Mesendoderm (in vitro differentiated cells): ENCODE measurements at regions not wholly inside any gene's neighbourhood (a gene's known extent, or its start where the extent isn't known, plus 50 kb on each side); places are given as distances from the start of the nearest gene placed in this dataset.

ENCODE experiments used
- DNase-seq: peaks from one replicate; pipeline ENCODE4 v3.0.0; 2013
- H2AK5ac ChIP-seq: 2 replicates; pipeline ENCODE4 v1.6.1; 2013; ENCODE audit warnings: low read length, inconsistent platforms
- H2BK120ac ChIP-seq: 2 replicates; pipeline ENCODE4 v1.6.1; 2013; ENCODE audit warnings: low read depth, mild to moderate bottlenecking, low read length, moderate library complexity, mixed read lengths
- H2BK15ac ChIP-seq: replicated peaks from 2 replicates; pipeline ENCODE4 v1.6.1; 2013; ENCODE audit warnings: low read depth, mild to moderate bottlenecking, moderate library complexity
- H2BK5ac ChIP-seq: 2 replicates; pipeline ENCODE4 v1.6.1; 2013; ENCODE audit warnings: low read length, inconsistent platforms
- H3K18ac ChIP-seq: 2 replicates; pipeline ENCODE4 v1.6.1; 2013; ENCODE audit warnings: mild to moderate bottlenecking, low read length, mixed read lengths
- H3K23ac ChIP-seq: one replicate; pipeline ENCODE4 v1.6.1; 2013; ENCODE audit warnings: low read length
- H3K27ac ChIP-seq: 2 replicates; pipeline ENCODE4 v1.5.1; 2013; ENCODE audit warnings: low read depth, mild to moderate bottlenecking, inconsistent platforms, low read length, moderate library complexity
- H3K27me3 ChIP-seq: 2 replicates; pipeline ENCODE4 v1.6.1; 2013; ENCODE audit warnings: low read length, control low read depth, mild to moderate bottlenecking, inconsistent platforms; ENCODE audit not compliant: insufficient read depth, poor library complexity
- H3K36me3 ChIP-seq: 2 replicates; pipeline ENCODE4 v1.6.1; 2013; ENCODE audit warnings: low read length, inconsistent platforms; ENCODE audit not compliant: control insufficient read depth, insufficient read depth
- H3K4ac ChIP-seq: one replicate; pipeline ENCODE4 v1.6.1; 2013; ENCODE audit warnings: low read depth, mild to moderate bottlenecking, low read length, moderate library complexity
- H3K4me1 ChIP-seq: 2 replicates; pipeline ENCODE4 v1.6.1; 2013; ENCODE audit warnings: low read depth, low read length, inconsistent platforms; ENCODE audit not compliant: control insufficient read depth
- H3K4me2 ChIP-seq: 2 replicates; pipeline ENCODE4 v1.6.1; 2013; ENCODE audit warnings: low read length
- H3K4me3 ChIP-seq: 2 replicates; pipeline ENCODE4 v1.5.1; 2013; ENCODE audit warnings: mild to moderate bottlenecking, low read length
- H3K56ac ChIP-seq: one replicate; pipeline ENCODE4 v1.6.1; 2013; ENCODE audit warnings: low read length
- H3K79me1 ChIP-seq: 2 replicates; pipeline ENCODE4 v1.6.1; 2013; ENCODE audit warnings: low read length, inconsistent platforms
- H3K79me2 ChIP-seq: 2 replicates; pipeline ENCODE4 v1.6.1; 2013; ENCODE audit warnings: mild to moderate bottlenecking, low read length; ENCODE audit not compliant: control insufficient read depth, insufficient read depth
- H3K9ac ChIP-seq: 2 replicates; pipeline ENCODE4 v1.6.1; 2013; ENCODE audit warnings: low read length, inconsistent platforms
- H4K5ac ChIP-seq: one replicate; pipeline ENCODE4 v1.6.1; 2013; ENCODE audit warnings: low read length
- H4K8ac ChIP-seq: one replicate; pipeline ENCODE4 v1.6.1; 2013; ENCODE audit warnings: low read depth, mild to moderate bottlenecking, control low read depth, low read length, moderate library complexity
- WGBS: extraction: QIAGEN DNeasy Blood & Tissue Kit; methylation state at CpG from one replicate; pipeline ENCODE4 v1.1.7; 2013; ENCODE audit warnings: low lambda C conversion rate, missing lambda C conversion rate; ENCODE audit not compliant: insufficient coverage; ENCODE audit errors: extremely low coverage; 5-methylcytosine and 5-hydroxymethylcytosine counted together

GRCh38 chr4:42720533-42720932 is 63.6 kb upstream of the ATP8A1 start:
- H3K27me3 ChIP-seq: no peaks in the 10 kb centered on the region
- H3K27ac ChIP-seq: no peak overlapping the region
- no peak overlapping the region for H2AK5ac ChIP-seq
- H3K23ac ChIP-seq: no peak overlapping the region
- DNase-seq: no peak
- no peak overlapping the region for H3K9ac ChIP-seq
- no peak overlapping the region for H3K4me3 ChIP-seq
- no CpG with 5 or more reads among the region's 1 CpG for WGBS
- no peak overlapping the region for H3K4me2 ChIP-seq
- H3K4ac ChIP-seq: no peak overlapping the region
- H3K36me3 ChIP-seq: no peaks in the 10 kb centered on the region
- no peak overlapping the region for H2BK120ac ChIP-seq
- no peak overlapping the region for H4K8ac ChIP-seq
- H2BK15ac ChIP-seq: no peak overlapping the region
- H2BK5ac ChIP-seq: no peak overlapping the region
- no peaks in the 10 kb centered on the region for H3K79me1 ChIP-seq
- no peak overlapping the region for H3K18ac ChIP-seq
- H4K5ac ChIP-seq: no peak overlapping the region
- peaks cover 2% of the 10 kb centered on the region for H3K4me1 ChIP-seq
- no peak overlapping the region for H3K56ac ChIP-seq
- H3K79me2 ChIP-seq: no peaks in the 10 kb centered on the region

- Histone ChIP-seq H3K27me3 (no peaks in the 10 kb centered on the region), H3K4me2 (no peak overlapping the region), H3K9ac (no peak overlapping the region), H3K56ac (no peak overlapping the region), H4K8ac (no peak overlapping the region), H2BK5ac (no peak overlapping the region), H2BK15ac (no peak overlapping the region), H2AK5ac (no peak overlapping the region), H3K4me3 (no peak overlapping the region), H3K79me1 (no peaks in the 10 kb centered on the region), H3K36me3 (no peaks in the 10 kb centered on the region), H3K18ac (no peak overlapping the region), H2BK120ac (no peak overlapping the region), H3K4me1 (peaks cover 2% of the 10 kb centered on the region), H3K27ac (no peak overlapping the region), H4K5ac (no peak overlapping the region), H3K79me2 (no peaks in the 10 kb centered on the region), H3K23ac (no peak overlapping the region), H3K4ac (no peak overlapping the region)
- no peak for DNase-seq
- 100% methylated on average over 1 of the region's 1 CpG for WGBS
These were observed 62.4 kb upstream of the ATP8A1 start for GRCh38 chr4:42719257-42719656.

- Histone ChIP-seq H3K4me3 (no peak overlapping the region), H3K27ac (no peak overlapping the region), H3K56ac (no peak overlapping the region), H3K4me1 (peaks cover 2% of the 10 kb centered on the region), H3K18ac (no peak overlapping the region), H3K4ac (no peak overlapping the region), H3K4me2 (no peak overlapping the region), H3K9ac (no peak overlapping the region), H3K79me1 (no peaks in the 10 kb centered on the region), H2BK15ac (no peak overlapping the region), H3K79me2 (no peaks in the 10 kb centered on the region), H4K8ac (no peak overlapping the region), H3K23ac (no peak overlapping the region), H2AK5ac (no peak overlapping the region), H3K36me3 (no peaks in the 10 kb centered on the region), H2BK120ac (no peak overlapping the region), H4K5ac (no peak overlapping the region), H2BK5ac (no peak overlapping the region), H3K27me3 (no peaks in the 10 kb centered on the region)
- no peak for DNase-seq
- WGBS: no CpG with 5 or more reads among the region's 1 CpG
These were observed 61.4 kb upstream of the ATP8A1 start for GRCh38 chr4:42718336-42718735.

GRCh38 chr4:42716996-42717395 is 60.1 kb upstream of the ATP8A1 start:
- no CpG with 5 or more reads among the region's 3 CpGs for WGBS
- Histone ChIP-seq H3K18ac (no peak overlapping the region), H3K79me2 (no peaks in the 10 kb centered on the region), H3K9ac (no peak overlapping the region), H4K8ac (no peak overlapping the region), H3K4me3 (no peak overlapping the region), H4K5ac (peak overlapping the region; percentile 81), H3K56ac (no peak overlapping the region), H3K4me1 (peaks cover 2% of the 10 kb centered on the region), H2BK15ac (no peak overlapping the region), H3K4me2 (no peak overlapping the region), H3K4ac (no peak overlapping the region), H3K36me3 (no peaks in the 10 kb centered on the region), H2BK5ac (no peak overlapping the region), H3K27me3 (no peaks in the 10 kb centered on the region), H3K79me1 (no peaks in the 10 kb centered on the region), H3K23ac (no peak overlapping the region), H3K27ac (no peak overlapping the region), H2BK120ac (no peak overlapping the region), H2AK5ac (no peak overlapping the region)
- DNase-seq: no peak

- WGBS: no CpG with 5 or more reads among the region's 6 CpGs
- no peak overlapping the region for H4K5ac ChIP-seq
These were observed 59.0 kb upstream of the ATP8A1 start for GRCh38 chr4:42715807-42716482.

GRCh38 chr4:42713391-42713790 is 56.5 kb upstream of the ATP8A1 start:
- Histone ChIP-seq H2AK5ac (no peak overlapping the region), H2BK15ac (no peak overlapping the region), H3K27me3 (no peaks in the 10 kb centered on the region), H3K79me1 (no peaks in the 10 kb centered on the region), H3K18ac (no peak overlapping the region), H3K36me3 (no peaks in the 10 kb centered on the region), H3K4me2 (no peak overlapping the region), H3K4me1 (peaks cover 11% of the 10 kb centered on the region), H3K23ac (no peak overlapping the region), H3K4me3 (no peak overlapping the region), H3K79me2 (no peaks in the 10 kb centered on the region), H3K56ac (no peak overlapping the region), H2BK120ac (no peak overlapping the region), H3K9ac (no peak overlapping the region), H4K5ac (no peak overlapping the region), H4K8ac (no peak overlapping the region), H2BK5ac (no peak overlapping the region), H3K27ac (no peak overlapping the region), H3K4ac (no peak overlapping the region)
- no peak for DNase-seq
- no CpG with 5 or more reads among the region's 3 CpGs for WGBS

More at GRCh38 chr4:42715807-42716482, 59.0 kb upstream of the ATP8A1 start:
- Histone ChIP-seq H3K79me1 (no peaks in the 10 kb centered on the region), H3K4ac (no peak overlapping the region), H3K27ac (no peak overlapping the region), H3K23ac (no peak overlapping the region), H3K36me3 (no peaks in the 10 kb centered on the region), H2BK120ac (no peak overlapping the region), H3K56ac (no peak overlapping the region), H2AK5ac (no peak overlapping the region), H2BK5ac (no peak overlapping the region), H3K4me1 (peaks cover 2% of the 10 kb centered on the region), H3K27me3 (no peaks in the 10 kb centered on the region), H4K8ac (no peak overlapping the region), H3K4me2 (no peak overlapping the region), H3K4me3 (no peak overlapping the region), H2BK15ac (no peak overlapping the region), H3K9ac (no peak overlapping the region), H3K79me2 (no peaks in the 10 kb centered on the region), H3K18ac (no peak overlapping the region)
- DNase-seq: no peak
